ENCODE measurements at regions not wholly inside any gene's neighbourhood (a gene's known extent, or its start where the extent isn't known, plus 50 kb on each side); places are given as distances from the start of the nearest gene placed in this dataset.

DNA sequence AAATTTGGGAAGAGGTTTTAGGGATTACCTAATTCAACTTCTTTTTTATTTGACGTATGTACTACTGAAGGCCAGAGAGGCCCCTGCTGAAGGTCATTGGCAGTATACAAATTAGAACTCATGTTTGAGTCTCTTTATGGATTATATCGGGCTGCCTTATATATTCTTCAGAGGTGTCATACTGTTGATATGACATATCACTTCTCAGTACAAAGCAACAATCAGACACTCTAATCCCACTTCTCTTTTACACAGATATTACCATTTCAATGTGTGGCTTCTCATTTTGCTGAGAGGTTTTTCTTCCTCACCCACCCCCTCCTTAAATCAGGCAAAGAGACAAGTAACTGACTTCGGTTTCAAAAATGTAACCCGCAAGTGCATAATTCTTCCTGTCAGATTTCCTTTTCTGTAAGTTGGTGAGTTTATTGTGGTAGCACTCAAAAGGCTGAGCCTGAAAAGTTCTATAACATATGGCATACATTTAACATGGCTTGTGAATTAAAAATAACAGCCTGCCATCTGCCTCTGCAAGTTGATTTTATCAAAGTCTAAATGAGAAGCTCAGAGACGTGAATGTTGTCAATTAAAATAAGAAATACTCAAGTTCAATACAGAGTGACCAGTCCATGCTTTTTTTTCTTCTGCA, 163.6 kb upstream of the RORB start:
- no peak for TF ChIP-seq CTCF (IDR thresholded peaks at IDR 0.05; ENCODE audit: insufficient read depth, low read length, missing control alignments)
- no peak overlapping the region for H3K4me3 ChIP-seq (ENCODE audit: low read depth, low read length)
- no peak for DNase-seq (ENCODE audit: low read depth, low spot score)
- ChIA-PET POLR2A (no interaction called here), CTCF (no interaction called here)

DNA sequence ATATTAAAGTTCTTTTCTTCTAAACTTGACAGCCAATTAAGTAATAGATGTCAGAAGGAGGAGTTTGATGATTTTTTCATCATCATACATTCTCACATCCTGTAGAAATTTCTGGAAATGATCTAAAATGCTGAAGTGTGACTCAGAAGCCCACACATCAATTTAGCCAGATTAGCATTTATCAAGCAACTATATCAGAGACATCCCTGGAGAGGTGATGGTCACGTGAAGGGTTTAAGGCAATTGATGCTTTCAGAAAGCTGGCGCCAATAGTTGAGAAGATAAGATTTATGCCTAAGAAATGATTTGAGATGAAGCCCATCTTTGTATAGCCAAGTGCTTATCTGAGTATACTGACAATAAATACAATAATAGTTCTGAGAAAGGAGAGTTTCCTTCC, 162.9 kb upstream of the RORB start:
- no peak overlapping the region for H3K4me3 ChIP-seq (ENCODE audit: low read depth, low read length)
- no peak for DNase-seq (ENCODE audit: low read depth, low spot score)
- CTCF ChIA-PET = no interaction called here
- no peak for TF ChIP-seq CTCF (IDR thresholded peaks at IDR 0.05; ENCODE audit: insufficient read depth, low read length, missing control alignments)
- POLR2A ChIA-PET = no interaction called here

DNA sequence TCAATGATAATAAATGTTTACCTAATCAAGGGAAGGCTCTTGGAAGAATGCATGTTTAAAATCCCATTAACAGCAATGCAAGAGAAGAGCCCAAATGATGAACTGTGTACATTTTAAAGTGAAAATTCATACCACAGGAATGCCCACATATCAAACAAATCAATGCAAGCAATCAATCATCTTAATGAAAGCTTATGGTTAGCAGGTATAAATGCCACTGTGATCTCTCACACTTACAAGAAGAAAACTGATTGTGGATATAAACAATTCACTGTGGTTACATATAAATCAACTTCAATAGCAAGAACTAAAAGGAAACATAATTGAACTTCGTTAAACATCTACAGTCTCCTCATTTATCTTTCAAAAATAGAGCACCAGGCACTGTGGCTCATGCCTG, 161.0 kb upstream of the RORB start:
- no peak overlapping the region for H3K4me3 ChIP-seq (ENCODE audit: low read depth, low read length)
- ChIA-PET CTCF (no interaction called here), POLR2A (no interaction called here)
- no peak for DNase-seq (ENCODE audit: low read depth, low spot score)
- no peak for TF ChIP-seq CTCF (IDR thresholded peaks at IDR 0.05; ENCODE audit: insufficient read depth, low read length, missing control alignments)

DNA sequence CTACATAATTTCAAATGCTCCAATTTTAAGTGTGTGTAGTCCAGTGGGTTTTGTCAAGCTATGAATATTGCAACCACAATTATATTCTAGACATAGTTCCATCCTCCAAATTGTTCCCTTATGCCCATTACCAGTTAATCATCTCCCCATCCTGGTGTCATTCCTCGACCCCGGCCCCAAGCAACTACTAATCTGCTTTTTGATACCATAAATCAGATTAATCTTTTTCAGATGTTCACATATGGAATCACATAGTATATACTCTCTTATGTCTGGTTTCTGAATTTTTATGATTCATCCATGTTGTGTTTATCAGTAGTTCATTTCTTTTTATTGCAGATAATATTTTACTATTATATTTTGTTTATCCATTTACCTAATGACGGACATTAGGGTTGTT, 148.4 kb upstream of the RORB start:
- no peak for DNase-seq (ENCODE audit: low read depth, low spot score)
- no peak for TF ChIP-seq CTCF (IDR thresholded peaks at IDR 0.05; ENCODE audit: insufficient read depth, low read length, missing control alignments)
- CTCF ChIA-PET = no interaction called here
- POLR2A ChIA-PET = no interaction called here
- H3K4me3 ChIP-seq (ENCODE audit: low read depth, low read length) = no peak overlapping the region

GRCh38 chr9:74355107-74355506, 142.0 kb upstream of the RORB start:
- TF ChIP-seq CTCF (IDR thresholded peaks at IDR 0.05; ENCODE audit: insufficient read depth, low read length, missing control alignments) = no peak
- ChIA-PET POLR2A (no interaction called here), CTCF (no interaction called here)
- no peak for DNase-seq (ENCODE audit: low read depth, low spot score)
- no peak overlapping the region for H3K4me3 ChIP-seq (ENCODE audit: low read depth, low read length)

DNA sequence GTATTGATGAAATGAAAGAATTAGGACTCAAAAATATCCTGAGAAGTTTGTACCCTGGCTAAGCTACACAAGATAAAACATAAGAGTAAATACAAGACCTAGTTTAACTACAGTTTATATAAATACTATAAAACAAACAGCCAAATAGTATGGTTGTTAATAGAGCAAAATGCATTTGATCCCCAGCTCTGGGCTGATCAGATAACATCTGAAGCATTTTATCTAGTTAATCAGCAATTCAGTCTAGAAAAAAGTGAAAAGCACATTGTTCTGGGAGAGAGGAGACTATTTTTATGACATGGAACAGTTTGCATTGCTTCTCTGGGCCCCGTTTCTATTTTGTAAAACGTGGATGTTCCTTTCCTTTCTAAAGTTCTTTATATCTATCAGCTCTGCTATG, 139.6 kb upstream of the RORB start:
- CTCF ChIA-PET = no interaction called here
- no peak for DNase-seq (ENCODE audit: low read depth, low spot score)
- TF ChIP-seq CTCF (IDR thresholded peaks at IDR 0.05; ENCODE audit: insufficient read depth, low read length, missing control alignments) = no peak
- H3K4me3 ChIP-seq (ENCODE audit: low read depth, low read length) = no peak overlapping the region
- POLR2A ChIA-PET = no interaction called here

Data from AG04449 (cell line).